ENCODE measurements at regions not wholly inside any gene's neighbourhood (a gene's known extent, or its start where the extent isn't known, plus 50 kb on each side); places are given as distances from the start of the nearest gene placed in this dataset.

DNA sequence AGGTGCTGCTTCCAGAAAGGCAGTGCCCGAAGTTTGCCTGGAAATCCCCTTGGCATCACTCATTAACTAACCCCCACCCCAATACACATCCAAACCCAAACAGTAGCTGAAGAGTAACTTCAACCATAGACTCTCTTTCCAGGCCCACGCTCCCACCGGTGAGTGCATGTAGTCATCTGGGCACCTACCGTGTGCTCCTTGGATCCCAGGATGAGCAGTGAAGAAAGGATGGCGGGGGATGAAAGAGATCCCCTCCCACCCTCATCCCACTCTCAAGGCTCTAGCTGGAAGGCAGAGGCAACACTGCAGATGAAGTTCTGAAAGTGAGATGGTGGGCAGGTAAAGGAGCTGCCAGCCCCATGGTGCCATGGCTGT is 305.0 kb downstream of the SOX9 start:
- H3K27me3 Mint-ChIP-seq (ENCODE audit: low read depth): no peaks in the 10 kb centered on the region; the same call in 1 of the 2 replicates
- H3K4me3 Mint-ChIP-seq: no peak overlapping the region
- H3K27ac Mint-ChIP-seq: no peak overlapping the region
- TF ChIP-seq USF1 (CRISPR knock-in tag; IDR thresholded peaks at IDR 0.05) (no peak), NFYB (CRISPR knock-in tag; conservative IDR thresholded peaks at IDR 0.05; ENCODE audit: low read depth) (no peak), CBFB (CRISPR knock-in tag; IDR thresholded peaks at IDR 0.05; ENCODE audit: low read depth) (no peak), GTF2I (CRISPR knock-in tag; conservative IDR thresholded peaks at IDR 0.05) (no peak), E2F5 (CRISPR knock-in tag; IDR thresholded peaks at IDR 0.05) (no peak), MXD4 (CRISPR knock-in tag; IDR thresholded peaks at IDR 0.05; ENCODE audit: borderline replicate concordance) (no peak)
- TF ChIP-seq, protein P1, sequence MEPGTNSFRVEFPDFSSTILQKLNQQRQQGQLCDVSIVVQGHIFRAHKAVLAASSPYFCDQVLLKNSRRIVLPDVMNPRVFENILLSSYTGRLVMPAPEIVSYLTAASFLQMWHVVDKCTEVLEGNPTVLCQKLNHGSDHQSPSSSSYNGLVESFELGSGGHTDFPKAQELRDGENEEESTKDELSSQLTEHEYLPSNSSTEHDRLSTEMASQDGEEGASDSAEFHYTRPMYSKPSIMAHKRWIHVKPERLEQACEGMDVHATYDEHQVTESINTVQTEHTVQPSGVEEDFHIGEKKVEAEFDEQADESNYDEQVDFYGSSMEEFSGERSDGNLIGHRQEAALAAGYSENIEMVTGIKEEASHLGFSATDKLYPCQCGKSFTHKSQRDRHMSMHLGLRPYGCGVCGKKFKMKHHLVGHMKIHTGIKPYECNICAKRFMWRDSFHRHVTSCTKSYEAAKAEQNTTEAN (CRISPR knock-in tag; IDR thresholded peaks at IDR 0.05): no peak
- POLR2A ChIA-PET: no interaction called here
- H3K4me1 Mint-ChIP-seq: peaks cover 3% of the 10 kb centered on the region
- H3K36me3 Mint-ChIP-seq: no peaks in the 10 kb centered on the region
- DNase-seq (ENCODE audit: low spot score) (no peak), ATAC-seq (no peak)
- CTCF ChIA-PET: no interaction called here
- H3K9me3 Mint-ChIP-seq: no peaks in the 10 kb centered on the region

DNA sequence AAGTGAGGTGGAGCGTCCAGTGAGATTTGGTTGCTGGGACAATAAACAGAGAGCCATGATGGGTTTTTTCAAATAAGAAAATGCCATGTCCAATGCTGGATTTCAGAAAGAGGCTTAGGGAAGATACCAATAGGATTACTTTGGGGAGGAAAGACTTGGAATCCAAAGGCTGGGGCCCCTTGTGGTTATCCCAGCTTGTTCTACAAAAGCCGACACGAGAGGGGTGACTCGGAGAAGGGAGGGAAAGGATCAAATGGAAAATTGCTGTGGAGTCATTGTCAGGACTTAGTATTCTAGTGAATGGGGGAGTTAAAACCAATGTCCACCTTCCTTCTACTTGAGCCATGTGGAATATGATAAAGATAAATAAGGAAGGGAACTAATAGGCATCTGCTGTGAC is 305.5 kb downstream of the SOX9 start:
- no peak for DNase-seq (ENCODE audit: low spot score)

More for the DNA sequence above, 305.5 kb downstream of the SOX9 start:
- POLR2A ChIA-PET: no interaction called here
- Mint-ChIP-seq H3K27ac (no peak overlapping the region), H3K9me3 (no peaks in the 10 kb centered on the region), H3K27me3 (ENCODE audit: low read depth) (no peaks in the 10 kb centered on the region; the same call in 1 of the 2 replicates), H3K36me3 (no peaks in the 10 kb centered on the region), H3K4me1 (peaks cover 5% of the 10 kb centered on the region), H3K4me3 (no peak overlapping the region)
- no peak for ATAC-seq
- TF ChIP-seq IRF2 (CRISPR knock-in tag; IDR thresholded peaks at IDR 0.05; ENCODE audit: borderline replicate concordance, low read depth) (no peak), CREM (CRISPR knock-in tag; IDR thresholded peaks at IDR 0.05) (no peak), ATF1 (CRISPR knock-in tag; IDR thresholded peaks at IDR 0.05) (no peak), PRDM15 (CRISPR knock-in tag; IDR thresholded peaks at IDR 0.05) (no peak), SP1 (CRISPR knock-in tag; conservative IDR thresholded peaks at IDR 0.05) (no peak), E2F5 (CRISPR knock-in tag; IDR thresholded peaks at IDR 0.05) (no peak)
- CTCF ChIA-PET: no interaction called here

All from WTC11 (cell line).